ENCODE measurements at regions not wholly inside any gene's neighbourhood (a gene's known extent, or its start where the extent isn't known, plus 50 kb on each side); places are given as distances from the start of the nearest gene placed in this dataset.

GRCh38 chr3:71931922-71932321 is 147.0 kb upstream of the PROK2 start:
- no peak for TF ChIP-seq EZH2 (IDR thresholded peaks at IDR 0.05)
- TF ChIP-seq, protein P1, sequence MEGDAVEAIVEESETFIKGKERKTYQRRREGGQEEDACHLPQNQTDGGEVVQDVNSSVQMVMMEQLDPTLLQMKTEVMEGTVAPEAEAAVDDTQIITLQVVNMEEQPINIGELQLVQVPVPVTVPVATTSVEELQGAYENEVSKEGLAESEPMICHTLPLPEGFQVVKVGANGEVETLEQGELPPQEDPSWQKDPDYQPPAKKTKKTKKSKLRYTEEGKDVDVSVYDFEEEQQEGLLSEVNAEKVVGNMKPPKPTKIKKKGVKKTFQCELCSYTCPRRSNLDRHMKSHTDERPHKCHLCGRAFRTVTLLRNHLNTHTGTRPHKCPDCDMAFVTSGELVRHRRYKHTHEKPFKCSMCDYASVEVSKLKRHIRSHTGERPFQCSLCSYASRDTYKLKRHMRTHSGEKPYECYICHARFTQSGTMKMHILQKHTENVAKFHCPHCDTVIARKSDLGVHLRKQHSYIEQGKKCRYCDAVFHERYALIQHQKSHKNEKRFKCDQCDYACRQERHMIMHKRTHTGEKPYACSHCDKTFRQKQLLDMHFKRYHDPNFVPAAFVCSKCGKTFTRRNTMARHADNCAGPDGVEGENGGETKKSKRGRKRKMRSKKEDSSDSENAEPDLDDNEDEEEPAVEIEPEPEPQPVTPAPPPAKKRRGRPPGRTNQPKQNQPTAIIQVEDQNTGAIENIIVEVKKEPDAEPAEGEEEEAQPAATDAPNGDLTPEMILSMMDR (IDR thresholded peaks at IDR 0.05), result no peak
